ENCODE measurements at regions not wholly inside any gene's neighbourhood (a gene's known extent, or its start where the extent isn't known, plus 50 kb on each side); places are given as distances from the start of the nearest gene placed in this dataset.

- TF ChIP-seq ELF4 (CRISPR knock-in tag; IDR thresholded peaks at IDR 0.05; ENCODE audit: low read depth) (no peak), NFE2L1 (CRISPR knock-in tag; IDR thresholded peaks at IDR 0.05) (no peak), NR2C2 (CRISPR knock-in tag; IDR thresholded peaks at IDR 0.05) (no peak), ESRRA (CRISPR knock-in tag; IDR thresholded peaks at IDR 0.05; ENCODE audit: borderline replicate concordance) (no peak)
- TF ChIP-seq, protein P1, sequence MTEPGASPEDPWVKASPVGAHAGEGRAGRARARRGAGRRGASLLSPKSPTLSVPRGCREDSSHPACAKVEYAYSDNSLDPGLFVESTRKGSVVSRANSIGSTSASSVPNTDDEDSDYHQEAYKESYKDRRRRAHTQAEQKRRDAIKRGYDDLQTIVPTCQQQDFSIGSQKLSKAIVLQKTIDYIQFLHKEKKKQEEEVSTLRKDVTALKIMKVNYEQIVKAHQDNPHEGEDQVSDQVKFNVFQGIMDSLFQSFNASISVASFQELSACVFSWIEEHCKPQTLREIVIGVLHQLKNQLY (CRISPR knock-in tag; IDR thresholded peaks at IDR 0.05), result no peak
- TF ChIP-seq, protein P2, sequence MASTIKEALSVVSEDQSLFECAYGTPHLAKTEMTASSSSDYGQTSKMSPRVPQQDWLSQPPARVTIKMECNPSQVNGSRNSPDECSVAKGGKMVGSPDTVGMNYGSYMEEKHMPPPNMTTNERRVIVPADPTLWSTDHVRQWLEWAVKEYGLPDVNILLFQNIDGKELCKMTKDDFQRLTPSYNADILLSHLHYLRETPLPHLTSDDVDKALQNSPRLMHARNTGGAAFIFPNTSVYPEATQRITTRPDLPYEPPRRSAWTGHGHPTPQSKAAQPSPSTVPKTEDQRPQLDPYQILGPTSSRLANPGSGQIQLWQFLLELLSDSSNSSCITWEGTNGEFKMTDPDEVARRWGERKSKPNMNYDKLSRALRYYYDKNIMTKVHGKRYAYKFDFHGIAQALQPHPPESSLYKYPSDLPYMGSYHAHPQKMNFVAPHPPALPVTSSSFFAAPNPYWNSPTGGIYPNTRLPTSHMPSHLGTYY (CRISPR knock-in tag; IDR thresholded peaks at IDR 0.05), result no peak
Measured at GRCh38 chr12:68480526-68480925, 130.2 kb upstream of the RAP1B start (continued).

DNA sequence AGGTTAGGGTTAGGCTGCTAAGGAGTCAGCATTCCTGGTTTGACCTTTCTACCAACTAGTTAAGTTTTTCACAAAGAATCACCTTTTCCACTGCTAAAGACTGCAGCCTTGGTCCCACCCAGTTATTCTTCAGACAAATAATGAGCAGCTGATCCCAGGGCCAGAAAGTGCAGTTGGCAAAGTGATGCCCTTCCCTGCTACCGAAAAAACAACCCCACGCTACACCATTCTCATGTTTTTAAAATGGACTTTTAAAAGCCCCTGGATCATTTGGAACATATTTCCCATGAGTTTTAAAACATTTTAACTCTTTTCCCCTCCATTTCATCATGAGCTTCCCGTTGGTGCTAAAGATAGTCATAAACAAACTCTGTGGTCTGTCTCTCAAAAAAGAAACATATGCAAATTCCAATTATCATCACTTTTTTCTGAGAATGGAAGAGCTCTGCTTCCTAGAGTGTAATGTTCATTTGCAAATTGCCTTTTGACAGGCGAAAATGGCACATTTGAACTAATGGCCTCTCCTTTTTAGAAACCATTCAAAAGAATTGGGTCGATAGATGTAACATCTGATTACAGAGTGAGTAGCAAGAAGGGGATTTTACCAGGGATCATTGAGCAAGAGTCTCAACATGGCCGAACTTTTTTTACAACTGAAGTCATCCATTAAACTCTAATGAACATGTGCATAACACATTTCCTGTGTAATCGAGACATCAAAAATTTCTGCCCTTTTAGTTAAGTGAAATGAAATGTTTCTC, 129.3 kb upstream of the RAP1B start:
- ATAC-seq, result no peak
- TF ChIP-seq SOX15 (CRISPR knock-in tag; IDR thresholded peaks at IDR 0.05), result no peak
- TF ChIP-seq NFYB (CRISPR knock-in tag; conservative IDR thresholded peaks at IDR 0.05; ENCODE audit: low read depth), result no peak
- no peak for TF ChIP-seq ZNF263 (CRISPR knock-in tag; IDR thresholded peaks at IDR 0.05; ENCODE audit: low read depth)
- no peak for TF ChIP-seq ATF2 (CRISPR knock-in tag; IDR thresholded peaks at IDR 0.05; ENCODE audit: borderline replicate concordance, low read depth)
- TF ChIP-seq NR2C2 (CRISPR knock-in tag; IDR thresholded peaks at IDR 0.05), result no peak
- TF ChIP-seq, protein P3, sequence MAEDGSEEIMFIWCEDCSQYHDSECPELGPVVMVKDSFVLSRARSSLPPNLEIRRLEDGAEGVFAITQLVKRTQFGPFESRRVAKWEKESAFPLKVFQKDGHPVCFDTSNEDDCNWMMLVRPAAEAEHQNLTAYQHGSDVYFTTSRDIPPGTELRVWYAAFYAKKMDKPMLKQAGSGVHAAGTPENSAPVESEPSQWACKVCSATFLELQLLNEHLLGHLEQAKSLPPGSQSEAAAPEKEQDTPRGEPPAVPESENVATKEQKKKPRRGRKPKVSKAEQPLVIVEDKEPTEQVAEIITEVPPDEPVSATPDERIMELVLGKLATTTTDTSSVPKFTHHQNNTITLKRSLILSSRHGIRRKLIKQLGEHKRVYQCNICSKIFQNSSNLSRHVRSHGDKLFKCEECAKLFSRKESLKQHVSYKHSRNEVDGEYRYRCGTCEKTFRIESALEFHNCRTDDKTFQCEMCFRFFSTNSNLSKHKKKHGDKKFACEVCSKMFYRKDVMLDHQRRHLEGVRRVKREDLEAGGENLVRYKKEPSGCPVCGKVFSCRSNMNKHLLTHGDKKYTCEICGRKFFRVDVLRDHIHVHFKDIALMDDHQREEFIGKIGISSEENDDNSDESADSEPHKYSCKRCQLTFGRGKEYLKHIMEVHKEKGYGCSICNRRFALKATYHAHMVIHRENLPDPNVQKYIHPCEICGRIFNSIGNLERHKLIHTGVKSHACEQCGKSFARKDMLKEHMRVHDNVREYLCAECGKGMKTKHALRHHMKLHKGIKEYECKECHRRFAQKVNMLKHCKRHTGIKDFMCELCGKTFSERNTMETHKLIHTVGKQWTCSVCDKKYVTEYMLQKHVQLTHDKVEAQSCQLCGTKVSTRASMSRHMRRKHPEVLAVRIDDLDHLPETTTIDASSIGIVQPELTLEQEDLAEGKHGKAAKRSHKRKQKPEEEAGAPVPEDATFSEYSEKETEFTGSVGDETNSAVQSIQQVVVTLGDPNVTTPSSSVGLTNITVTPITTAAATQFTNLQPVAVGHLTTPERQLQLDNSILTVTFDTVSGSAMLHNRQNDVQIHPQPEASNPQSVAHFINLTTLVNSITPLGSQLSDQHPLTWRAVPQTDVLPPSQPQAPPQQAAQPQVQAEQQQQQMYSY (CRISPR knock-in tag; IDR thresholded peaks at IDR 0.05), result no peak
- Mint-ChIP-seq H3K27ac (no peak overlapping the region), H3K4me1 (peaks cover 12% of the 10 kb centered on the region), H3K9me3 (peaks cover 9% of the 10 kb centered on the region), H3K4me3 (no peak overlapping the region), H3K27me3 (ENCODE audit: low read depth) (no peaks in the 10 kb centered on the region; the same call in 1 of the 2 replicates), H3K36me3 (peaks cover 6% of the 10 kb centered on the region)
- CTCF ChIA-PET, result no interaction called here
- no peak for DNase-seq (ENCODE audit: low spot score)
- POLR2A ChIA-PET, result no interaction called here

DNA sequence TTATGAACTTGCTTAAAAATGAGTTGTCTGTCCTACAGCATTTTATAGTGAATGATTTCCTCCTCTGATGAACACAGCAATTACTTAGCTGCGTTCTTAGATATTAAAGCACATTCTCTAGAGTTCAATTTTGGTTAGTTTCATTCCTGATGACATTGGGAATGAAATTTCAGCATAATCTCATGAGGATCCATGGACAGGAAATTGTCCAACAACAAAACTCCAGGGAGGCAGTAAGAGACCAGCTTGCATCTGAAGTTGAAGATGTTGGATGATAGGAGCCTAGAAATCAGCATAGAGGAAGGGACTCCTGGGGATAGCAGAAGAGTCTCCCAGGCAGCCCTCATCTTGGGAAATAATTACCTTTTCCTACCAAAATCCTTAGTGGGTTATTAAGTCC, 128.7 kb upstream of the RAP1B start:
- Mint-ChIP-seq H3K9me3 (peaks cover 9% of the 10 kb centered on the region), H3K36me3 (peaks cover 6% of the 10 kb centered on the region), H3K27me3 (ENCODE audit: low read depth) (no peaks in the 10 kb centered on the region; the same call in 1 of the 2 replicates), H3K4me1 (peaks cover 12% of the 10 kb centered on the region), H3K4me3 (no peak overlapping the region), H3K27ac (no peak overlapping the region)
- DNase-seq (ENCODE audit: low spot score) (no peak), ATAC-seq (no peak)
- POLR2A ChIA-PET, result no interaction called here
- CTCF ChIA-PET, result no interaction called here
- TF ChIP-seq ELF4 (CRISPR knock-in tag; IDR thresholded peaks at IDR 0.05; ENCODE audit: low read depth) (no peak), EMX1 (CRISPR knock-in tag; IDR thresholded peaks at IDR 0.05) (no peak), GABPB1 (CRISPR knock-in tag; IDR thresholded peaks at IDR 0.05) (no peak), E2F4 (CRISPR knock-in tag; IDR thresholded peaks at IDR 0.05; ENCODE audit: borderline replicate concordance, low read depth) (no peak), E2F1 (CRISPR knock-in tag; IDR thresholded peaks at IDR 0.05) (no peak), ETV6 (CRISPR knock-in tag; IDR thresholded peaks at IDR 0.05) (no peak), FOXK1 (CRISPR knock-in tag; IDR thresholded peaks at IDR 0.05) (no peak), HMGA2 (CRISPR knock-in tag; IDR thresholded peaks at IDR 0.05) (no peak), NR3C1 (CRISPR knock-in tag; conservative IDR thresholded peaks at IDR 0.05; ENCODE audit: low read depth) (no peak), TP53 (CRISPR knock-in tag; IDR thresholded peaks at IDR 0.05) (no peak)
- TF ChIP-seq, protein P4, sequence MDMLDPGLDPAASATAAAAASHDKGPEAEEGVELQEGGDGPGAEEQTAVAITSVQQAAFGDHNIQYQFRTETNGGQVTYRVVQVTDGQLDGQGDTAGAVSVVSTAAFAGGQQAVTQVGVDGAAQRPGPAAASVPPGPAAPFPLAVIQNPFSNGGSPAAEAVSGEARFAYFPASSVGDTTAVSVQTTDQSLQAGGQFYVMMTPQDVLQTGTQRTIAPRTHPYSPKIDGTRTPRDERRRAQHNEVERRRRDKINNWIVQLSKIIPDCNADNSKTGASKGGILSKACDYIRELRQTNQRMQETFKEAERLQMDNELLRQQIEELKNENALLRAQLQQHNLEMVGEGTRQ (CRISPR knock-in tag; IDR thresholded peaks at IDR 0.05), result no peak
- TF ChIP-seq, protein P5, sequence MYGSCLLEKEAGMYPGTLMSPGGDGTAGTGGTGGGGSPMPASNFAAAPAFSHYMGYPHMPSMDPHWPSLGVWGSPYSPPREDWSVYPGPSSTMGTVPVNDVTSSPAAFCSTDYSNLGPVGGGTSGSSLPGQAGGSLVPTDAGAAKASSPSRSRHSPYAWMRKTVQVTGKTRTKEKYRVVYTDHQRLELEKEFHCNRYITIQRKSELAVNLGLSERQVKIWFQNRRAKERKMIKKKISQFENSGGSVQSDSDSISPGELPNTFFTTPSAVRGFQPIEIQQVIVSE (CRISPR knock-in tag; IDR thresholded peaks at IDR 0.05; ENCODE audit: borderline replicate concordance), result no peak
